ENCODE measurements at regions not wholly inside any gene's neighbourhood (a gene's known extent, or its start where the extent isn't known, plus 50 kb on each side); places are given as distances from the start of the nearest gene placed in this dataset.
A peak's percentile ranks its signal among the peaks of the same experiment; 100 is the strongest.

DNA sequence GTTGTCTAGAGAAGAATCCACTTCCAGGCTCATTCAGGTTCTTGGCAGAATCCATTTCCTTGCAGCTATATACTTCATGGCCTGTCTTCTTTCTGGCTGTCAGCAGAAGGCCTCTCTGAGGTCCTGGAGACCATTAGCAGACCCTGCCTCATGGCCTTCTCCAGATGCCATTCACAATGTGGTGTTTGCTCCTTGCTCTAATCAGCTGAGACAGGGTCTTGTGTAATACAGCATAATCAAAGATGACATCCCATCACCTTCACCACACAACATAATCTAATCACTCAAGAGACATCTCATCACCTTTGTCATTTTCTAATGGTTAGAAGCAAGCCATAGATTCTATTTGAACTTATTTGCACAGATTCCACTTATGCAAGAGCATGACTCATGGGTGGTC, 403.9 kb upstream of the LRRC7 start:
- H3K4me3 Mint-ChIP-seq, result peak overlapping the region in 1 of 8 donors; percentile 18
- no peak for DNase-seq
- no peaks in the 10 kb centered on the region for H3K36me3 Mint-ChIP-seq
- no peak overlapping the region for H3K27ac Mint-ChIP-seq
- ATAC-seq (ENCODE audit: low read depth in 2 of 2), result no peak
- H3K27me3 Mint-ChIP-seq, result no peaks in the 10 kb centered on the region
- H3K4me1 Mint-ChIP-seq, result no peaks in the 10 kb centered on the region
- H3K9me3 Mint-ChIP-seq, result peaks cover 0 to 6% (median under 1%) of the 10 kb centered on the region in 7 donors

- no peaks in the 10 kb centered on the region for H3K36me3 Mint-ChIP-seq
- no peak overlapping the region for H3K27ac Mint-ChIP-seq
- no peaks in the 10 kb centered on the region for H3K27me3 Mint-ChIP-seq
- ATAC-seq (ENCODE audit: low read depth in 2 of 2), result no peak
- peaks cover 6 to 21% (median 12%) of the 10 kb centered on the region in 7 donors for H3K9me3 Mint-ChIP-seq
- H3K4me3 Mint-ChIP-seq, result no peak overlapping the region
- DNase-seq, result no peak
- no peaks in the 10 kb centered on the region for H3K4me1 Mint-ChIP-seq
Observed at GRCh38 chr1:69167876-69168275, 399.8 kb upstream of the LRRC7 start.

DNA sequence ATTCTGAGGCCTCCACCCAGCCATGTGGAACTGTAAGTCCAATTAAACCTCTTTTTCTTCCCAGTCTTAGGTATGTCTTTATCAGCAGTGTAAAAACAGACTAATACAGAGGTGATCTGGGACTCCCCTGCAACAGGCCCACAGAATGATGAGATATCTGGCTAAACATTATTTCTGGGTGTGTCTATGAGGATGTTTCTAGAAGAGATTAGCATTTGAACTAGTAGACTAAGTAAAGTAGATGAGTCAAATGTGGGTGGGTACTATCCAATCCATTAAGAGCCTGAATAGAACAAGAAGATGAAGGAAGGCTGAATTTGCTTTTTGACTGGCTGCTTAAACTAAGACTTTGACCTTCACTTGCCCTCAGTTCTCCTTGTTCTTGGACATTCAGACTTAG, 396.5 kb upstream of the LRRC7 start:
- H3K4me3 Mint-ChIP-seq, result no peak overlapping the region
- no peak overlapping the region for H3K27ac Mint-ChIP-seq
- peaks cover 7 to 21% (median 12%) of the 10 kb centered on the region in 7 donors for H3K9me3 Mint-ChIP-seq
- no peaks in the 10 kb centered on the region for H3K36me3 Mint-ChIP-seq
- DNase-seq (no peak), ATAC-seq (ENCODE audit: low read depth in 2 of 2) (no peak)
- H3K27me3 Mint-ChIP-seq, result no peaks in the 10 kb centered on the region
- H3K4me1 Mint-ChIP-seq, result no peaks in the 10 kb centered on the region

- Mint-ChIP-seq H3K4me3 (no peak overlapping the region), H3K27me3 (no peaks in the 10 kb centered on the region), H3K27ac (no peak overlapping the region), H3K4me1 (no peaks in the 10 kb centered on the region), H3K36me3 (no peaks in the 10 kb centered on the region), H3K9me3 (peaks cover 7 to 20% (median 12%) of the 10 kb centered on the region in 7 donors)
- DNase-seq (no peak), ATAC-seq (ENCODE audit: low read depth in 2 of 2) (no peak)
Observed at GRCh38 chr1:69172003-69173000, 395.4 kb upstream of the LRRC7 start.

GRCh38 chr1:69175053-69175452, 392.7 kb upstream of the LRRC7 start:
- no peak overlapping the region for H3K27ac Mint-ChIP-seq
- H3K4me1 Mint-ChIP-seq, result no peaks in the 10 kb centered on the region
- H3K4me3 Mint-ChIP-seq, result no peak overlapping the region
- DNase-seq (no peak), ATAC-seq (ENCODE audit: low read depth in 2 of 2) (no peak)
- H3K36me3 Mint-ChIP-seq, result no peaks in the 10 kb centered on the region
- no peaks in the 10 kb centered on the region for H3K27me3 Mint-ChIP-seq
- peaks cover 0 to 20% (median 5%) of the 10 kb centered on the region in 7 donors for H3K9me3 Mint-ChIP-seq

GRCh38 chr1:69180358-69180757, 387.4 kb upstream of the LRRC7 start:
- no peak overlapping the region for H3K4me3 Mint-ChIP-seq
- no peaks in the 10 kb centered on the region for H3K4me1 Mint-ChIP-seq
- DNase-seq (no peak), ATAC-seq (ENCODE audit: low read depth in 2 of 2) (no peak)
- H3K27ac Mint-ChIP-seq, result no peak overlapping the region
- peaks cover 0 to under 1% (median 0%) of the 10 kb centered on the region in 7 donors for H3K9me3 Mint-ChIP-seq
- no peaks in the 10 kb centered on the region for H3K27me3 Mint-ChIP-seq
- H3K36me3 Mint-ChIP-seq, result no peaks in the 10 kb centered on the region

DNA sequence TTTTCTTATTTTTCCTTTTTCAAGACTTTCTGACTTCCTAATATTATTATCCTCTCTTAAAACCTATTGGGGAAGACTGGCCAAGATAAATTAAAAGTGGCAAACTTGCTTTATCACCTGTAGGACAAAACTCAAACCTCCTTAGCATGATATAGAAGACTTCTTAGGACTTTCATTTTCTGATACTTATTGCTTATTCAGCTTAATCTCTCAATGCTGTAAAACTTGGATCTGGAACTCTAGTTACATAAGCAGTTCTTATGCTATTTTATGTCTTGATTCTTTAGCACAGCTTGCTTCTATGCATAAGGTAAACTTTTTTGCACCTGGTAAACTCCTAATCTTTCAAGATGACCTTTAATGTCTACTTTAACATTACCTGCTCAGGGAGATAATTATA, 382.3 kb upstream of the LRRC7 start:
- ATAC-seq (ENCODE audit: low read depth in 2 of 2) (no peak), DNase-seq (no peak)
- no peak overlapping the region for H3K4me3 Mint-ChIP-seq
- H3K9me3 Mint-ChIP-seq, result peaks cover 0 to 5% (median 0%) of the 10 kb centered on the region in 7 donors
- H3K27ac Mint-ChIP-seq, result no peak overlapping the region
- no peaks in the 10 kb centered on the region for H3K4me1 Mint-ChIP-seq
- no peaks in the 10 kb centered on the region for H3K36me3 Mint-ChIP-seq
- H3K27me3 Mint-ChIP-seq, result no peaks in the 10 kb centered on the region

DNA sequence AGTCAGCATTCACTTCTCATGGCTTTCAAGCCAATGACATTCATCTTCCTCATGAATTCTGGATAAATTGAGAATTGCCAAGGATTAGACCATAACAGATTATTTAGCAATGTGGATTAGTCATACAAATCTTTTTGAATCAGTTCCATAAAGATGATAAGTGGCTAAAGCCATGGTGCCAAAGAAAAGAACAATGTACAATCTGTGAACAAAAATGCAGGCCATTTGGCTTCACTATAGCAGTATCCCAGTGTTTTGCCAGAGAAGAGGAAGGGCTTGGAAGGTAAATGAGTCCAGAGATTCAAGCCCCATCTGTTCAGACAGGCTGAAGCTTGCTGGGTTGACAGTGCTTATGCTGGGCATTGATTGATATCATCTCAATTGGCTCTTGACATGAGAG, 376.4 kb upstream of the LRRC7 start:
- ATAC-seq (ENCODE audit: low read depth in 2 of 2) (no peak), DNase-seq (no peak)
- Mint-ChIP-seq H3K9me3 (peaks cover 0 to 8% (median 0%) of the 10 kb centered on the region in 7 donors), H3K4me1 (no peaks in the 10 kb centered on the region), H3K27ac (no peak overlapping the region), H3K36me3 (no peaks in the 10 kb centered on the region), H3K4me3 (no peak overlapping the region), H3K27me3 (no peaks in the 10 kb centered on the region)

DNA sequence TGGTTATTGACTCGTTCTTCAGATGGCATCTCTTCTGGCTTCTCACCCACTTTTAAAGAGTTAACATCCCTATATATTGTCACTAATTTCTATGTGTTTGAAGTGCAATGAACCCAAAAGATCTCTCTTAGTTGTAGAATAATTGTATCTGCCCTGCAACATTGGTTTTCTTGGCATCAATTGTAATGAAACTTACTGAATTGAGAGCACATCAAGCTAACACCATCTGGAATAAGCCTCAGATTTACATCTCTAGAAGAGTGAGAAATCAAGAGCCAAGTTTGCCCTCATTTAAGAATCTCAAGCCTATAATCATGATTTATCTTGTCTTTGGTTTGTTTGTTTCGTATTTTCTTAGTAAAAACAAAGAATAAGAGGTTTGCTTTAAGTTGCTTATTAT, 372.6 kb upstream of the LRRC7 start:
- Mint-ChIP-seq H3K27ac (no peak overlapping the region), H3K4me1 (no peaks in the 10 kb centered on the region), H3K9me3 (peaks cover 0 to 7% (median 0%) of the 10 kb centered on the region in 7 donors), H3K36me3 (no peaks in the 10 kb centered on the region), H3K4me3 (no peak overlapping the region), H3K27me3 (no peaks in the 10 kb centered on the region)
- no peak for DNase-seq
- no peak for ATAC-seq (ENCODE audit: low read depth in 2 of 2)

DNA sequence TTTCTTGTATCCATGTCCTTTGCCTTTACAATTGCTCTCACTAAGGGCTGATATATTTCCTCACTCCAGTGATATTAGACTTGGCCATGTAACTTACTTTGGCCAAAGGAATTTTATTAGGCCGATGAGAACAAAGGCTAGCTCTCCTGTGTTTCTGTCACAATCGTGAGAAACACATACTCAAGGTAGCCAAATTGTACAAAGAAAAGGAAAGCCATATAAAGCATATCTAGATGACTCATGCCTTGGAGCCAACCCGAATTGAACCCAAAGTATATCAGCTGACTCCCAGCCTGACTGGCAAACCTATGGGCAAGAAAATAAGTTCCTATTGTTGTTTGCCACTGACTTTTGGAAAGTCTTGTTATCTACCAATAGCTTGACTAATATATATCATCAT, 371.7 kb upstream of the LRRC7 start:
- no peak for DNase-seq
- peaks cover 0 to 7% (median 0%) of the 10 kb centered on the region in 7 donors for H3K9me3 Mint-ChIP-seq
- H3K4me1 Mint-ChIP-seq, result no peaks in the 10 kb centered on the region
- H3K36me3 Mint-ChIP-seq, result no peaks in the 10 kb centered on the region
- no peak for ATAC-seq (ENCODE audit: low read depth in 2 of 2)
- H3K27me3 Mint-ChIP-seq, result no peaks in the 10 kb centered on the region
- no peak overlapping the region for H3K27ac Mint-ChIP-seq
- no peak overlapping the region for H3K4me3 Mint-ChIP-seq

DNA sequence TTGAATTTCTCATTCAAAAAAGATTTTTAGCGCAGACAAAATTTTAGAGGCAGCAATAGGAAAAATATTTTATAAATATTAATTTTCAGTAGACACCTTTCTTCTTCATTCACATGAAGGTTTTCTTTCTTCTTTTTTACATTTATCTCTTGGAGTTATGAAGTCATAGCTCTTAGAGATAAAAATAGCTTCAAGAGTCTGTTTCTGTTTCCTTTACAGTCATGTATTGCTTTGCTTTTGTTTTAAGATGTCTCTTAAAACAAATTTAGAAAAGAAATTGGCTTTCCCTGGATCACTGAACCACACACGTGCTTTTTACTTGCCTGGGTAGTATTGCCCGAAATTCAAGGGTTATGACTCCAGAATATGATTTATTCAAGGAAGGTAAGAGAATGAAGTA, 369.9 kb upstream of the LRRC7 start:
- Mint-ChIP-seq H3K27ac (no peak overlapping the region), H3K4me3 (no peak overlapping the region)
- DNase-seq, result no peak

GRCh38 chr1:69201716-69202115, 366.0 kb upstream of the LRRC7 start:
- Mint-ChIP-seq H3K36me3 (no peaks in the 10 kb centered on the region), H3K27ac (no peak overlapping the region), H3K27me3 (no peaks in the 10 kb centered on the region), H3K9me3 (peaks cover 0 to 24% (median 3%) of the 10 kb centered on the region in 7 donors), H3K4me1 (no peaks in the 10 kb centered on the region), H3K4me3 (no peak overlapping the region)
- ATAC-seq (ENCODE audit: low read depth in 2 of 2), result no peak
- DNase-seq, result no peak

More for the DNA sequence above, 369.9 kb upstream of the LRRC7 start:
- no peak for ATAC-seq (ENCODE audit: low read depth in 2 of 2)
- Mint-ChIP-seq H3K9me3 (peaks cover 0 to 7% (median 2%) of the 10 kb centered on the region in 7 donors), H3K27me3 (no peaks in the 10 kb centered on the region), H3K4me1 (no peaks in the 10 kb centered on the region), H3K36me3 (no peaks in the 10 kb centered on the region)

DNA sequence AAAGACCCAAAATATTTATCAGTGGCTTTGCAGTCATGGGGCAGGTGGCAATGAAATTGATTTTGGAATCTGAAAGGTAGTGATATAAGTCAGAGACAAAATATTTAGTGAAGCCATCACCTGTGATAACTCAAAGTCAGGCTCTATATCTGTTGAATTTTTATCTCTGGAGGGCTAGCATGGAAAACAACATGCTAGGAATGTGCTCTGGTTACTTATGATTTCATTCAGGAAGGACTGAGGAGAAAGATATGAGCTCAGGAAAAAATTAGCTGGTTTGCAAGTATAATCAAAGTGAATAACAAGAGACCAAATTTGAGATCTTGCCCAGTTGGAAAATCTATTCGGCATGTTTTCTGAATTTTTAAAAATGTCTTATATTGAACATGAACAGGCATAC, 364.6 kb upstream of the LRRC7 start:
- no peak overlapping the region for H3K4me3 Mint-ChIP-seq
- DNase-seq (no peak), ATAC-seq (ENCODE audit: low read depth in 2 of 2) (no peak)
- H3K4me1 Mint-ChIP-seq, result no peaks in the 10 kb centered on the region
- H3K27ac Mint-ChIP-seq, result no peak overlapping the region
- H3K36me3 Mint-ChIP-seq, result no peaks in the 10 kb centered on the region
- peaks cover 0 to 25% (median 3%) of the 10 kb centered on the region in 7 donors for H3K9me3 Mint-ChIP-seq
- H3K27me3 Mint-ChIP-seq, result no peaks in the 10 kb centered on the region

- no peak overlapping the region for H3K27ac Mint-ChIP-seq
- ATAC-seq (ENCODE audit: low read depth in 2 of 2) (no peak), DNase-seq (no peak)
- H3K9me3 Mint-ChIP-seq, result peaks cover 0 to 7% (median 4%) of the 10 kb centered on the region in 7 donors
- H3K36me3 Mint-ChIP-seq, result no peaks in the 10 kb centered on the region
- no peaks in the 10 kb centered on the region for H3K4me1 Mint-ChIP-seq
- no peaks in the 10 kb centered on the region for H3K27me3 Mint-ChIP-seq
- no peak overlapping the region for H3K4me3 Mint-ChIP-seq
Observed at GRCh38 chr1:69213644-69214043, 354.1 kb upstream of the LRRC7 start.

All from naive B cell (primary cell).